ENCODE measurements at regions not wholly inside any gene's neighbourhood (a gene's known extent, or its start where the extent isn't known, plus 50 kb on each side); places are given as distances from the start of the nearest gene placed in this dataset.

DNA sequence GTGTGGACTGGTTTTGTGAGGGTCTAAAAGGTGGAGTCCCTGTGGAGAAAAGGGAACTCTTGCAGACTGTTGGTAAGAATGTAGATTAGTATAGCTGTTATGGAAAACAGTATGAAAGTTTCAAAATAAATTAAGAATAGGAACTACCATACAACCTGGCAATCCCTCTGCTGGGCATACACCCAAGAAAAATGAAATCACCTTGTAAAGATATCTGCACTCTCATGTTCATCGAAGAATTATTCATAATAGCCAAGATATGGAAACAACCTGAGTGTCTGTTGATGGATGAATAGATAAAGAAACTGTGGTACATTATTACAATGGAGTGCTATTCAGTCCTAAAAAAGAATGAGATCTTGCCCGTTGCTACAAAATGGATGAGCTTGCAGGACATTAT, 109.6 kb downstream of the TBX19 start:
- TF ChIP-seq, protein P1, sequence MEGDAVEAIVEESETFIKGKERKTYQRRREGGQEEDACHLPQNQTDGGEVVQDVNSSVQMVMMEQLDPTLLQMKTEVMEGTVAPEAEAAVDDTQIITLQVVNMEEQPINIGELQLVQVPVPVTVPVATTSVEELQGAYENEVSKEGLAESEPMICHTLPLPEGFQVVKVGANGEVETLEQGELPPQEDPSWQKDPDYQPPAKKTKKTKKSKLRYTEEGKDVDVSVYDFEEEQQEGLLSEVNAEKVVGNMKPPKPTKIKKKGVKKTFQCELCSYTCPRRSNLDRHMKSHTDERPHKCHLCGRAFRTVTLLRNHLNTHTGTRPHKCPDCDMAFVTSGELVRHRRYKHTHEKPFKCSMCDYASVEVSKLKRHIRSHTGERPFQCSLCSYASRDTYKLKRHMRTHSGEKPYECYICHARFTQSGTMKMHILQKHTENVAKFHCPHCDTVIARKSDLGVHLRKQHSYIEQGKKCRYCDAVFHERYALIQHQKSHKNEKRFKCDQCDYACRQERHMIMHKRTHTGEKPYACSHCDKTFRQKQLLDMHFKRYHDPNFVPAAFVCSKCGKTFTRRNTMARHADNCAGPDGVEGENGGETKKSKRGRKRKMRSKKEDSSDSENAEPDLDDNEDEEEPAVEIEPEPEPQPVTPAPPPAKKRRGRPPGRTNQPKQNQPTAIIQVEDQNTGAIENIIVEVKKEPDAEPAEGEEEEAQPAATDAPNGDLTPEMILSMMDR (IDR thresholded peaks at IDR 0.05; ENCODE audit: insufficient read depth, low read length, poor library complexity, severe bottlenecking): no peak
- no peak for TF ChIP-seq EZH2phosphoT487 (conservative IDR thresholded peaks at IDR 0.05; ENCODE audit: low read length)

Measured in SU-DHL-6 (cell line).